ENCODE measurements at regions not wholly inside any gene's neighbourhood (a gene's known extent, or its start where the extent isn't known, plus 50 kb on each side); places are given as distances from the start of the nearest gene placed in this dataset.
A peak's percentile ranks its signal among the peaks of the same experiment; 100 is the strongest.

DNA sequence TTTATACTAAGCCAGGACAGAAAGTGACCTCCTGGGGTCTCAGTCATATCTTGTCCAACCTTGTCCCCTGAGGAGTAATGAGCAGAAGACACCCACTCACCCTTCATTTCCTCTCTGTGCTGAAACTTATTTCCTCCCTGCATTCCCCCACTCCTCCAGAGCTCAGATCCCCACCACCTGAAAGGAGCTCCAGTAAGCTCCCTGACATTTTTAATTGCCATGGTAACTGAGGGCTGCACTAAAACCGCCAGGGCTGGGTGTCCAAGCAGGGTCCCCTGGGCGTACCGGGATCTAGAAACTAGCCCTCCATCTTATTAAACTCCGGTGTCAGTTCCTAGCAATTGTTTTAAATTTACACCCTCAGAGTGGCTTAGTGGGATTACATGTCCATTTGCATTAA lies 393.3 kb upstream of the HNRNPA3 start:
- no peak for ATAC-seq
- DNase-seq: no peak
- intact Hi-C loops (cut with DNase I, micrococcal nuclease): no loop called here

DNA sequence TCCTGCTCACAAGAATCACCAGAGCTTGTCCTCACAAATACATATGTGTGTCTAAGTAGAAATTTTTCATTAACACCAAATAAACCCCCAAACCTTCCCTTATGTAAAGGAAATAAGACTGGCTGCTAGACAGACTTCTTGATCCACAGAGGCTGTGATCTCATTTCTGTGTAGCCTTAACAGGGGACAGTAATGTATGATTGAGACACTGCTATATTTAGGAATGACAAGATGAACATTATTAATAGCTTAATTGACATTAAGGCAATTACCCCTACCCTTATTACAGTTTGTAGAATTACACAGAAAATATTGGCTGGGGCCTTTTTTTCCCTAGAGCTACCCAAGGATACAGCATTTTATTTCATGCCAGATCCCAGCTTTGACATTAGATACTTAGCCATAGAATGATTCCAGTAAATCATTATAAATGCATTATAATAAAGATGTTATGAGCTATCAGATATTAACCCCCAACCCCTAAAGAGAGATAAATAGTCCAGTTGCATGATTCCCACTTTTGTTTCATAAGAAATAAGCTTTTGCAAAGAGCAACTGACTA lies 392.1 kb upstream of the HNRNPA3 start:
- DNase-seq (no peak), ATAC-seq (no peak)
- intact Hi-C loops (cut with DNase I, micrococcal nuclease): loop anchor here in 1 of 2 donors (10.0 kb wide), 1 partner anchor 324 kb away; no protein-coding TSS in a partner anchor

DNA sequence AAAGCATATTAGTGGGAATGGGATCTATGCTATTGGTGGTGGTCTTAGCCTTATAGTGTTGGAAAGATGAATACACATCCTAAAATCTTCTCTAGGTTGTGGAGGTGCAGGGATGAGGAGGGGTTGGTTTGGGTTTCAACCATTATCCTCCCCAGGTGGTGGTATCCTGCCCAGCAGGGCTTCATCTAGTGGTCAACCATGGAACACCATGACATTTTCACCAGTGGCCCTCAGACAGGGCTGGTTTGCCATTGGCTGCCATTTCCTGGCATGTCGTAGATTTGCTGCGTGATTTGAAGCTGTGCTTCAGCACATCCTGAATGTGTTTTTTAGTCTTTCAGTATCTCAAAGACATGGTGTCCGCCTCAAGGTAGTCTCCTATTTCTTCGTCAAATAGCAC lies 391.2 kb upstream of the HNRNPA3 start:
- intact Hi-C loops (cut with DNase I, micrococcal nuclease): loop anchor here in 1 of 2 donors (10.0 kb wide), 1 partner anchor 323 kb away; no protein-coding TSS in a partner anchor
- ATAC-seq: no peak
- no peak for DNase-seq

DNA sequence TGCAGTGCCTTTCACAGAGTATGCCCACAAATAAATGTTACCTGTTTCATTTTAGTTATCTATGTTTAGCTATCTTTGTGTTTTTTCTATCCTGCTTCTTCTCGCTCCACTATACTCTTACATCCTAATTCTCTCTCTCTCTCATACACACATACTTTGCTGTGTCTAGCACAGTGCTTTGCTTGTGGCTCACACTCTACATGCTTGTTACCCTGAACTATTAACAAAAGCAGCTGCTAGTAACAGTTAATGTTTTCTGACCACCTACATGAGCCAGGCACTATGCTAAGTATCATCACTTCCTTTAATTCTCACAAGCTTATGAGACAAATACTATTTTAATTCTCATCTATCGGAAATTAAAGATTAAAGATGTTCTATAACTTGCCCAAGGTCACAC lies 390.5 kb upstream of the HNRNPA3 start:
- ATAC-seq (no peak), DNase-seq (no peak)
- intact Hi-C loops (cut with DNase I, micrococcal nuclease): loop anchor here in 1 of 2 donors (10.0 kb wide), 1 partner anchor 323 kb away; no protein-coding TSS in a partner anchor

DNA sequence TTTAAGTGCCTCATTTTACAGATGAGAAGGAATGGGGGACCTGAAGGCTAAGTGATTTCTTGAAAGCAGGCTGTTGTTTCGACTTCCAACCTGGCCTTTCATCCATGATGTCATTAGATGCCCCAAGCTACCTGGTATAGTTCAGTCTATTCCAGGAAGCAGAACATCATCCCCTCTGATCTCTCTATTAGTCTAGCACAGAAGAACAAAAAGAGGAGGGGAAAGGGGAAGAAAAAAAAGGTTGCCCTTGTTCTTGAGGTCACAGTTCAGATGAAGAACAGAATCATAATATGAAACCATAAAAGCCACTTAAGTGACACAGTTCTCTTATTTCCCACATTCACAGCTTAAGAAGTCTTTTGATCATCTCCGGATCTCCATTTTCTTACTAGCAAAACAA lies 386.2 kb upstream of the HNRNPA3 start:
- no peak for ATAC-seq
- intact Hi-C loops (cut with DNase I, micrococcal nuclease): loop anchor here in 1 of 2 donors (10.0 kb wide), 1 partner anchor 318 kb away; no protein-coding TSS in a partner anchor

DNA sequence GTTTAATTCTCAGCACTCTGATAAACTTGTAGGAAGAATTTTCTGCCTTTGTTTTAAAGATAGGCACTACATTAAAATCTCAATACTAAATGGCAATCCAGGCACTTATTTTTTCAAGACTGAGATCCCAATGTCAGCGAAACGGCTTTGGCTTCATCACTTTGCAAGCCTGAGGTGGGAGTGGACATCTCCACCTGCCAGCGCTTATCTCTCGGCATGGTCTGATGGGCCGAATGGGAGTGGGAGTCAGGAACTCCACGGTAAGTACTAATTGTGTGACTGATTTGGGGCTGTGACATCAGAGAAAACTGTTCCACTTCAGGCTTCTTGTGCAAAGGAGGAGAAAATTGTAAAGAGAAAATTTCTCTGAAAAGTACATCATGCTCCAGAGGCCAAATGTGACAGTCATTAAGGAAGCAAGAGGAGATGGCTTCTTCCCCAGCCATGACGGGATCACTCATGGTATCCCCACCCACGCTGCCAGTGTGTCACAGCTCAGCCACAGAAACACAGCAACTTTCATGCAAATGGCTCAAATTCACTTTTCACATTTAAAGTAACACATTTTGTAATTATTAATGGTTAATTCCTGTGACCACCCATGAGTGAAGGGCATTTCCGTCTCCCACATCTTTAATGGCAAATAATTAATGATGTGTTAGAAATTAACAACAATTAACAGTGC lies 385.5 kb upstream of the HNRNPA3 start:
- ATAC-seq (no peak), DNase-seq (no peak)
- intact Hi-C loops (cut with DNase I, micrococcal nuclease): loop anchor here in 1 of 2 donors (10.0 kb wide), 1 partner anchor 318 kb away; no protein-coding TSS in a partner anchor

More for the DNA sequence above, 386.2 kb upstream of the HNRNPA3 start:
- DNase-seq: no peak

DNA sequence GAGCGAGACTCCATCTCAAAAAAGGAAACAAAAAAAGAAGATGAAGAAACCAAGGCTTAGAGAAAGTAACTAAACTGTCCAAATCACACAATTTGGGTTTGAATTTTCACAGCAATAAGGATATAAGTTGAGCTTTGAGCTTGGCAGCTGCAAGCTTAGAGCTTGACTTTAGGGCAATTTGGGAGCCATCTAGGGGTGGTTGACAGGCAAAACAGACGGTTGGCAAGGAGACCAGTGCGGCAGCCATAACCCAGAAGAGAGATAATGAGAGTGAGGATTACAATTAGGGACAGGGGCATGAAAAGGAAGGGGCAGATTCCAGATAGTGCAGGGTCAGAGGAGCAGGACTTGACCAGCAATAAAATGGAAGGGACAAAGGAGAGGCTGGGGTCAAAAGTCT lies 382.2 kb upstream of the HNRNPA3 start:
- ATAC-seq (peak; percentile 55), DNase-seq (no peak)
- intact Hi-C loops (cut with DNase I, micrococcal nuclease): no loop called here

DNA sequence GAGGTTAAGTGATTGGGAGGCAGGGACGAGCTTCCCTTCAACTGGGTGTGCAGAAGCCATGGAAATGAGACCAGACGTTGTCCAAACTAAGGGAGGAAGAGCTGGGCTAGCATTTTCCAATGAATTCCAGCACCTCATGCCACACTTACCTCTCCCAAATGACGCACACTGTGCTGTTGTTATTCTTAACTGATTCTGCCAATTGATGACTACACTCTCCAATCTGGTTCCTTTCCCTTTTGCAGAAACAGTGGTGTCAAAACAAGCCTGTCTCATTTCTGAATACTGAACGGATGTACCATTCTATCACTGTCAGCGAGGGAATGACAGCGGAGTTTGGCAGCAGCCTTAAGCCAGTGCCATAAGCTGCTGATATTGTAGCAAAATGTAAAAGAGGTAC lies 380.5 kb upstream of the HNRNPA3 start:
- intact Hi-C loops (cut with DNase I, micrococcal nuclease): no loop called here
- ATAC-seq: no peak
- no peak for DNase-seq

DNA sequence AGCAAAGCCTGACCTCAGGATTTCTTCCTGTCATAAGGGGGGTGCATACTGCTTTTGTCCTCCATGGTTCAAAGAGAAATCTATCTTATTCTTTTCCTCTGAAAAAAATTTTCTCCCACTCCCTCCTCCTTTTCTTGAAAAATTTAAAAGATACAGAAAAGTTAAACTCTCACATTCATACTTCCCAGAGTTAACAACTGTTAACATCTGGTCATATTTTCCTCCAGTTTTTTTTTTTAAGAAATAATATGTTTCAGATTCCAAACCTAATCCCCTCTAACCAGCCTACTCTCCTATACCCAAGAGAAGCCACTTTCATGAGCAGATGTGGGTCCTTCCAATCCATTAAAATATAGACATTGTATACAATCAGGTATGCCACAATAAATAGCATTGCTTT lies 378.9 kb upstream of the HNRNPA3 start:
- ATAC-seq (no peak), DNase-seq (no peak)
- intact Hi-C loops (cut with DNase I, micrococcal nuclease): no loop called here

DNA sequence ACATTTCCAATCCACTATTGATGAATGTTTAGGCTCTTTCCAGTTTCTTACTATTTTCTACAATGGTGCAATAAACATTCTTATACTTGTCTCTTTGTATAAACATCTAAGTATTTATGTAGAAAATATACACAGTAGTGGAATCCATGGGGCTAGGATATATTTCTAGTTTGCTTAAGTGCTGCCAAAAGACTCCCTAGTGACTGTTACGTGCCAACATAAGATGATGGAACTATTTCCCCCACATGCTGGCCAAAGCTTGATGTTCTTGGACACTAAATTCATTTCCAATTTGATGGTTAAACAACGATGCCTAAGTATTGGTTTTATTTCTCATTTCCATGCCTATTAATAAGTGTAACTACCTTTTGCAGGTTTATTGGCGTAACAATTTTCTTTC lies 378.4 kb upstream of the HNRNPA3 start:
- no peak for DNase-seq

DNA sequence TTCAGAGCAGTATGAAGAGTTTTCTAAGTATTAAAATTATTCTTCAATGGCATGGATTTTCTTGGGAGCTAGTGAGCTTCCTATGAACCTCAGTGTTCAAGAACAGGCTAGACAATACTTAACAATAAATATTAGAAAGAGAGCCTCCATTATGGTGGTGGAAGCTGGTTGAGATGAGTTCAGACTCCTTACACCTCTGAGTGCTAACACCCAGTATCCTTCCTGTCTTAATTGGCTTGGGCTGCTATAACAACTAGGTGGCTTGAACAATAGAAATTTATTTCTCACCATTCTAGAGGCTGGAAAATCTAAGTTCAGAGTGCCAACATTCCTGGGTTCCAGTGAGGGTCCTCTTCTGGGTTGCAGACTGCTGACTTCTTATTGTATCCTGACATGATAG lies 369.4 kb upstream of the HNRNPA3 start:
- DNase-seq: no peak
- intact Hi-C loops (cut with DNase I, micrococcal nuclease): no loop called here
- no peak for ATAC-seq

More for the DNA sequence above, 378.4 kb upstream of the HNRNPA3 start:
- no peak for ATAC-seq
- intact Hi-C loops (cut with DNase I, micrococcal nuclease): no loop called here

DNA sequence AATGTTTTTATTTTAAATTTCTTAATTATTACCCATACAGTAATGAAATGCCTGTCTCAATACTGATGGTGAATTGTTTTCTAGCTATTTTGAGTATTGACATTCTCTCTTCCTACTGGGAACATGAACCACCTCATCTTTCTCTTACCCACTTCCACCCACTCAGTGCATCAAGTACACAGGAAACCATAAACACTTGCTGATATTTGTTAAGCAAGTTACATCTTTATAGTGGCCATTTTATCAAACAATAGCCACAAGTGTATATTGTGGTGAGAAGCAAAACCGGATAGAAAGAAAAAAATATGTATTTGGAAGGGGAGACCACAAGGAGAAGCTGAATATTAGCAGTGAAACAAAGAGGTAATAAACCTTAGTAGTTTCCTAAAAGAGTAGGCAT lies 368.1 kb upstream of the HNRNPA3 start:
- intact Hi-C loops (cut with DNase I, micrococcal nuclease): no loop called here
- ATAC-seq (no peak), DNase-seq (no peak)

DNA sequence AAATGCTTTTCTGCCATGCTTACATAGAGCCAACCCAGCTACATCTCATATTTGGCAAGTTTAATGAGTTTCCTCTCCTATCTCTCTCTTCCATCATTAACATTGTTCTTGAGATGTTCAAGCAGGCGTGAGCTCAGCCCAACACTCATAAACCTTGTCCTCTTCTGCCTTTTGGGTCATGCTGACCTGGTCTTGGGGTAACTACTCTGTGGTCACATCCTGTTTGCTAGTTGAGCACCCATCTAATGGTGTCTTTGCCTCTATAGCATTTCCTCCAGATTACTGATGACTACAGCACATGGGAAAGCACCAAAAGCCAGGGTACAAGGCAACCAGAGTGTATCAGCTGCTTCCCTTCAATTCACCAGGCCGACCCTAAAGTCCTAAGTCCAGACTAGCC lies 366.9 kb upstream of the HNRNPA3 start:
- no peak for ATAC-seq
- intact Hi-C loops (cut with DNase I, micrococcal nuclease): no loop called here
- DNase-seq: no peak

DNA sequence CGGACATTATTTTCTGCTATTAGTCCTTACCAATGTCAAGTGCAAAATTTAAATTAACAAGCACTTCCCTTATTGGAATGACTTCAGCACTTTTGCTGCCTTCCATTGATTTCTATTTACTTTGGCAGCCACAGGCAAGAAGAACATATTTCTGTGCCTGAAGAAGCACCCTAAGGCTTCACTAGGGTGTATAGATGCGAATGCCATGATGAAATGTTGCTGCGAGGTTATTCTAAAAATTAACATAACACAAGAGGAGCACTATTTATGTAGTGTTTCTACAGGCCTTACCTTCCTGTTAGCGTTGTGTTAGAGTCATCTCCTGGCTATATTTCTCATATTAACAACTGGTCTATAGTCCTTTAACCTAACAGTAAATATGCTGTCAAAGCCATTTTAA lies 365.0 kb upstream of the HNRNPA3 start:
- no peak for ATAC-seq
- intact Hi-C loops (cut with DNase I, micrococcal nuclease): no loop called here
- DNase-seq: no peak

DNA sequence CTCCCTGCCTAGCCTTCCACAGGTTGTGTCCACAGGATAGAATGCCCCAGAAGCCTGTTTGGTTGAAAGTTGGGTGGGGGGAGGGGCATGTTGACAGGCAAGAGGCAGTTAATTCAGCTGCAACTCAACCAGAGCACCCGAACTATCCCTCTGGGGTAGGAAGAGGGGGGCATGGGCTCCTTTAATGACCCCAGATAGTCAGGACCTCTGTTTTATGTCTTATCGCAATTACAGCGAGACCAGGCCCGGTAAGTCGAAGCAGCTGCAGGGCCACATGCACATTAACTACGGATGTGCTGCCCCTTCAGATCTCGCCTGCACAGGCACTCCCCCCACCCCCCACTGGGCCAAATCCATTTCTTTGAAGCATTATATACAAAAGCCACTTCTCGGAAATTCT lies 363.8 kb upstream of the HNRNPA3 start:
- DNase-seq (no peak), ATAC-seq (no peak)
- intact Hi-C loops (cut with DNase I, micrococcal nuclease): no loop called here

DNA sequence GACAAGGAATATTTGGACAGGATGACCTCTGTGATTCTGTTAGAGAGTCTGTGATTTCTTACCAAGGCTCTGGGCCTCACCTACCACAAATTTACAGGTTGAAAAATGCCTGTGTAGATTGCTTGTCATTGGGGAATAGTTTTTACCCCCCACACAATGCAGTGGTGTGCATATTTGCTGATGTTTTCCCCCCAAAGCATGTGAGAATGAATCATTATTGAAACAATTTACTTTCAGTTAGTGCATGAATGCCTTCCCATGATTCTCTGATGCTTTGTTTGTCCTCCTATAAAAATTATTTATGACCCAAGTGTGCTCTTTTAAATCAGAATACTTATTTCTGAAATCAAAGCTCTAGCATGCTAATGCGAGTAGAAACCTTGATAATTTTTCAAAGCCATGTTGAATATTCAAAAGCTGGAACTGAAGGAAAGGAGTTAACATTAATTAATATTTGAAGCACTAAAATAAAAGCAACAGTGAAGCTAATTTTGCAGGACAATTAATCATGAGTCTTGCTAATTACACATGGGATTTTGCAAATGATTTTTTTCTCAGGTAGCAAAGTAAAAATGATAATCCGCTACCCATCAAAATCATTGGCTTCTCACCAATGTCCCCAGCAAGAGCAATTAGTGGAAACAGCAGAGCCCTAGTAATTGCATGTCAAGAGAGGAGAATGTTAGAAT lies 361.2 kb upstream of the HNRNPA3 start:
- ATAC-seq (no peak), DNase-seq (no peak)
- intact Hi-C loops (cut with DNase I, micrococcal nuclease): no loop called here

DNA sequence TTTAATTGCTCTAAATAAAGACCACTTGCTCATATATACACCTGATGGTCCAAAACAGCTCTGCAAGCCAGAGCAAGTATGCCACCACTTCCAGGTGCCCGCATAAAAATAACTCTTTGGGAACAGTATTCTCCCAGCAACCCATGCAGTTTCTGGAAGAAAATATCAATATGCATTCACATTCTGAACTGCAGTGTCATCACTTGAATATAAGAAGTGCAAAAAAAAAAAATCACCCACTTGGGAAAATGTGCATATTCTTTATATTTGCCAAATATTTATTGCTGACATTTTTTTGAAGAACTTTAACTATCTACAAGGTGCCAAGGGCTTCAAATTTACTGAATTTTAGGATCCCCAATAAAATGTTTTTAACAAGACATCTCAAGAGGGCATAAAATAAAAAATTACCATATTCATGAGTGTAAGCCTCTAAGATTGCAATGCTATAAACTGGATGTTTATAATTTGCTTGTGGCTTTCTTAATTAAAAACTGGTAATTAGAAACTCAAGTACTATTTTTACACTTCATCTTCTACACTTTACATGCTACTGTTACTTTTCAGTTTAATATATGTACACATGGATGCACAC lies 360.6 kb upstream of the HNRNPA3 start:
- intact Hi-C loops (cut with DNase I, micrococcal nuclease): no loop called here
- no peak for DNase-seq
- ATAC-seq: no peak

DNA sequence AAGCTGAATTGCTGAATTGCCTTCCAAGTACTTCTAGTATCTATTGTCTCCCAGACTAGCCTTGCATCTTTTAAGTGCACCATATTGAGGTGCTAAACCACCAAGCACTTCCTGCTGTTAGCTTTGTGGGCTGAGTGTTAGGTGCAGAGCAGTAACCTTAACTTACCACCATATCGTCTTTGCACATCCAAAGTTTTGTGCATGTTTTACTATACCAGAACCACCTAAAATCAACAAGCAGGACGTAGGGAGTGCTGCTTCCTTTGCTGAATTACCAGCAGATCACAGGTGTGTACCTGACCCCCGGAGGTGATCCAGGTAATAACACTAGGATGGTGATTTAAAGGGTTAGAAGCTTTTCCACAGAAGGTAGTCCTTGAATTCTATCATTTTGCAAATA lies 359.9 kb upstream of the HNRNPA3 start:
- DNase-seq (no peak), ATAC-seq (peak; percentile 32)
- intact Hi-C loops (cut with DNase I, micrococcal nuclease): no loop called here

DNA sequence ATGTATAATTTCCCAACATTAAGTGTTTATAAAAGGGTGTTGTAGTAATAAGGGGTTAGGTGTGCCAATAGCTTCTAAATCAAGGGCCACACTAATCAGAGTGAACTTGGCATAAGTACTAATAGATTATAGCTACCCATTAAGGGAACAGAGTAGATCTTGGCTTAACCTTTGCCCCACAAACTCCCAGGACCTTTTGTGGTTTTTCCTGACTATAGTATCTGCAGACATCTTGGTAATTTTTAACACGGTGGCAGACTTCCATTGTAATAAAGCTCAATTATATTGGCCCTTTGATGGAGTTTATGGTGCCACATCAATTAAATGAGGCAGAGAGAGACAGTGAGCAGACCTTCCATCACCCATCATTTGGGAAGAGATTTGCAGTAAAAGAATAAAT lies 358.5 kb upstream of the HNRNPA3 start:
- ATAC-seq (peak; percentile 87), DNase-seq (no peak)
- intact Hi-C loops (cut with DNase I, micrococcal nuclease): no loop called here

DNA sequence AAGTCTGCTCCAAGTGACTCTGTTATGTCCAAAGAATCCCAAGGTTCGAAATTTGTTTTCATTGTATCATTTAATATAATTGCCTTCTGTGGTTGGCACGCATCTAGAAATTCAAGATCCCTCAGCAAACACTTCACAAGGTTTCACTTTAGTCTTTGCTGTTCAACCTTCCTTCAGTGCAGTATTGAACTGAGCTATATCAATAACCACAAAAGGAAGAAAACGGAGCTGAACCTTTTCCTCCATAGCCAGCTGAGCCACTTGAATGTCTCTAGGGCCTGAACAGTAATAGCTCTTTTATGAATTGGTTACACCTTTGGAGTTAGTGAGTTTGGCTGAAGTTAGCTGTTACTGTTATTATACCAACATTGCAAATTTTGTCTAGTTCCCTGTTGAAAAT lies 357.7 kb upstream of the HNRNPA3 start:
- no peak for DNase-seq
- no peak for ATAC-seq

More for the DNA sequence above, 357.7 kb upstream of the HNRNPA3 start:
- intact Hi-C loops (cut with DNase I, micrococcal nuclease): no loop called here

Measured in left colon (tissue), 2 donors.